K562 (cell line): ENCODE measurements at regions not wholly inside any gene's neighbourhood (a gene's known extent, or its start where the extent isn't known, plus 50 kb on each side); places are given as distances from the start of the nearest gene placed in this dataset.
A peak's percentile ranks its signal among the peaks of the same experiment; 100 is the strongest.

Experiments used
- ATAC-seq: fragments of 200-7000 bp; cut with Tn5 transposase; 3 replicates; pipeline ENCODE4 v1.9.1; 2020; ENCODE audit warnings: moderate library complexity
- BruUV-seq: library from RNA; stranded (reverse); fragments of 400-500 nt; replicated peaks from 2 replicates; lab custom pipeline; 2021; lab: Mats Ljungman, UMichigan
- CTCF ChIA-PET: fragments of 300-600 bp; formaldehyde crosslinking; extraction: SDS; loops from one replicate; lab custom pipeline; 2021; ENCODE audit warnings: low intra/inter-chr PET ratio; lab: Yijun Ruan, JAX
- POLR2A ChIA-PET: fragments of 300-600, 350-650 bp; sonication (Branson Sonifier 250); formaldehyde crosslinking; extraction: SDS; loops from one replicate; lab custom pipeline; 2021; ENCODE audit warnings: antibody characterized with exemption, inconsistent platforms; lab: Yijun Ruan, JAX
- DNase-seq, 4 experiments: peaks; one replicate each; pipeline versions ENCODE4 v3.0.0 to v3.0.0-alpha.2; 2011 to 2018; ENCODE audit warnings: low spot score in 3 of 4, mixed read lengths in 3 of 4; ENCODE audit errors: extremely low read depth in 1 of 4
- FAIRE-seq: peaks from 2 replicates; lab custom pipeline; 2011; peaks lifted over from hg19 to GRCh38; lab: Jason Lieb, UNC
- H2AFZ ChIP-seq: 2 replicates; pipeline ENCODE4 v1.6.0; 2011; ENCODE audit warnings: low read depth, low read length, control low read depth, inconsistent platforms
- H3K27ac ChIP-seq: fragments of 200-600 bp; 3 replicates; pipeline ENCODE4 v1.8.0; 2011; ENCODE audit warnings: low read depth, mild to moderate bottlenecking, control low read depth, inconsistent platforms, low read length, moderate library complexity, mixed read lengths; ENCODE audit errors: extremely low read depth
- H3K27me3 ChIP-seq, 2 experiments: fragments of 300-600 bp in 1 of 2; 2 replicates in 1 of 2; 3 replicates in 1 of 2; pipeline versions ENCODE4 v1.6.0 to v1.8.0; 2011; ENCODE audit warnings: inconsistent platforms in 2 of 2, low read length in 2 of 2, mild to moderate bottlenecking in 1 of 2, mixed read lengths in 1 of 2, moderate library complexity in 1 of 2; ENCODE audit not compliant: control insufficient read depth in 2 of 2, insufficient read depth in 2 of 2
- H3K36me3 ChIP-seq: fragments of 300-600 bp; 3 replicates; pipeline ENCODE4 v1.8.0; 2011; ENCODE audit warnings: mild to moderate bottlenecking, low read length, inconsistent platforms; ENCODE audit not compliant: control insufficient read depth, insufficient read depth
- H3K4me1 ChIP-seq, 2 experiments: fragments of 200-600 bp in 1 of 2; replicated peaks in 1 of 2; 2 replicates in 1 of 2; 3 replicates in 1 of 2; pipeline versions ENCODE4 v1.5.1 to v1.8.0; 2011; ENCODE audit warnings: inconsistent platforms in 2 of 2, low read length in 2 of 2, mild to moderate bottlenecking in 1 of 2, mixed read lengths in 1 of 2, moderate library complexity in 1 of 2; ENCODE audit not compliant: control insufficient read depth in 2 of 2, insufficient read depth in 2 of 2
- H3K4me2 ChIP-seq: 2 replicates; pipeline ENCODE4 v1.6.1; 2011; ENCODE audit warnings: low read length, control low read depth, inconsistent platforms, mixed read lengths; ENCODE audit not compliant: insufficient read depth
- H3K4me3 ChIP-seq: fragments of 200-600 bp; sonication (generic), shearing (Covaris generic); 2 replicates; pipeline ENCODE4 v1.5.1; 2016; ENCODE audit warnings: control low read depth, inconsistent platforms
- H3K79me2 ChIP-seq: fragments of 200-600 bp; 3 replicates; pipeline ENCODE4 v1.8.0; 2011; ENCODE audit warnings: low read length, inconsistent platforms; ENCODE audit not compliant: control insufficient read depth, insufficient read depth
- H3K9ac ChIP-seq, 2 experiments: 2 replicates each; pipeline versions ENCODE4 v1.6.0 to v1.6.1; 2011; ENCODE audit warnings: low read depth in 2 of 2, low read length in 2 of 2, control low read depth in 1 of 2, inconsistent platforms in 1 of 2, mild to moderate bottlenecking in 1 of 2, mixed read lengths in 1 of 2; ENCODE audit not compliant: insufficient read depth in 1 of 2
- H3K9me1 ChIP-seq: one replicate; pipeline ENCODE4 v1.6.0; 2011; ENCODE audit warnings: inconsistent platforms, mild to moderate bottlenecking, low read length, moderate library complexity; ENCODE audit not compliant: control insufficient read depth, insufficient read depth
- H3K9me3 ChIP-seq: replicated peaks from 2 replicates; pipeline ENCODE4 v1.5.1; 2011; ENCODE audit warnings: low read depth, low read length, inconsistent platforms; ENCODE audit not compliant: control insufficient read depth, insufficient read depth
- H4K20me1 ChIP-seq: replicated peaks from 2 replicates; pipeline ENCODE4 v1.6.1; 2011; ENCODE audit warnings: low read length, inconsistent platforms, mixed read lengths; ENCODE audit not compliant: control insufficient read depth, insufficient read depth
- ETV1 ChIP-seq: fragments of 450-650 bp; conservative IDR thresholded peaks from 2 replicates; pipeline ENCODE4 v1.6.1; 2016; ENCODE audit warnings: missing genetic modification characterization, control low read depth, low read depth, missing compliant biosample characterization
- RB1 ChIP-seq: fragments of 450-650 bp; IDR thresholded peaks from 2 replicates; pipeline ENCODE4 v1.6.1; 2017; ENCODE audit warnings: low read depth, mild to moderate bottlenecking
- TOE1 ChIP-seq, 2 experiments: fragments of 450-650 bp in 1 of 2; sonication (generic) in 1 of 2; formaldehyde crosslinking in 1 of 2; IDR thresholded peaks; 2 replicates each; pipeline versions ENCODE4 v1.7.1 to v1.8.0; 2016 to 2022; ENCODE audit warnings: borderline replicate concordance in 2 of 2, mild to moderate bottlenecking in 2 of 2, antibody characterized with exemption in 1 of 2, inconsistent platforms in 1 of 2, low read depth in 1 of 2, missing genetic modification reagents in 1 of 2, moderate library complexity in 1 of 2
- ZBTB33 ChIP-seq: sonication (generic); formaldehyde crosslinking; IDR thresholded peaks from 2 replicates; pipeline ENCODE4 v1.8.1; 2023; ENCODE audit warnings: mild to moderate bottlenecking, missing genetic modification reagents
- ZKSCAN1 ChIP-seq: fragments of 150-350 bp; IDR thresholded peaks from 2 replicates; pipeline ENCODE4 v1.6.1; 2016; ENCODE audit warnings: low read depth, low read length
- WGBS: fragments of 100-300 bp; shearing (Covaris generic); methylation state at CpG from one replicate; pipeline ENCODE4 v1.1.6; 2016; ENCODE audit warnings: low coverage, mixed read lengths; ENCODE audit not compliant: insufficient coverage; ENCODE audit errors: missing lambda C conversion rate; 5-methylcytosine and 5-hydroxymethylcytosine counted together
- in situ Hi-C: fragments of 300-500 bp; cut with MboI; formaldehyde crosslinking; loops from 4 replicates; pipeline ENCODE4 v1.15.0; 2018; ENCODE audit warnings: inconsistent platforms, mixed read lengths
- intact Hi-C: fragments of 100-400 bp; cut with micrococcal nuclease; formaldehyde crosslinking; loops from 2 replicates; pipeline ENCODE4 v1.14.2; 2022

DNA sequence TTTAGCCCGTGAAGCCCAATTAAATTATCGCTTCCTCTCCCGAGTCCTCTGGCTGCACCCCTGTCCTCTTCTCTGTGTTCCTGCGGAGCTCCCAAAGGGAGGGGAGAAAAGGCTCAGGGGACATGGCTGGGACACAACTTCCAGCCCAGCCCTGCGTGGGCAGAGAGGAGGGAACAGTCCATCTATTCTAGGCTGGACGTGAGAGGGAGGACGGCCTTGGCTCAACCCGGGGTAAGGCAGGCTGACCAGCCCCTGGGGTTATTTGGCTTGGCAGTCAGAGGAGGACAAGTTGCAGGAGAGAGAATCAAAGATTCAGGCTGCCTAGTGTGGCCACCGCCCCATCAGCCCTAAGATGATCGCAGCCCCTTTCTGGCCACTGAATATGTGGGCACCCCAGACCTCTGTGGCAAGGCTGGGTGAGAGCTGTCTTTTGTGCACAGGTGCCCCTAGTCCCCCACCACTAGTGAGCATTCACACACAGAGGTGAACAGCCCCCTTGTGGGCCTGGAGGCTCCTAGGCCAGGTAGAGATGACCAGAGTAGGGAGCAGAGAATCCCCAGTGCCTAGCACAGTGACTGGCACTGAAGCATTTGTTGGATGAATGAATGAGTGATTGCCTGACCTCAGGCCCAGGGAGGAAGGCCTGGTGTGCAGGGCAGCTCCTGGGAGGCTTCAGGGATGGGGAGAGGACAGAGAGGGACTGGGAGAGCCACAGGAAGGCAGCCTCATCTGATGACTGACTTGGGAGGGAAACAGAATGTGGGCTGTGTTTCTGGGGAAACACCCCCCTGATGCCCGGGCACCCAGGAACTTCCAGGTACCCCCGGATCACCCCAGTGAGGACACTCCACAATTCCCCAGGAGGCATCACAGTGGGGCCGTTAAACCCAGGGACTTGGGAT is 133.9 kb downstream of the C9orf50 start (continued):
- TF ChIP-seq TOE1 (IDR thresholded peaks at IDR 0.05; ENCODE audit: borderline replicate concordance) (no peak), TOE1 (CRISPR knock-in tag; IDR thresholded peaks at IDR 0.05; ENCODE audit: borderline replicate concordance, low read depth) (no peak), RB1 (no peak)

DNA sequence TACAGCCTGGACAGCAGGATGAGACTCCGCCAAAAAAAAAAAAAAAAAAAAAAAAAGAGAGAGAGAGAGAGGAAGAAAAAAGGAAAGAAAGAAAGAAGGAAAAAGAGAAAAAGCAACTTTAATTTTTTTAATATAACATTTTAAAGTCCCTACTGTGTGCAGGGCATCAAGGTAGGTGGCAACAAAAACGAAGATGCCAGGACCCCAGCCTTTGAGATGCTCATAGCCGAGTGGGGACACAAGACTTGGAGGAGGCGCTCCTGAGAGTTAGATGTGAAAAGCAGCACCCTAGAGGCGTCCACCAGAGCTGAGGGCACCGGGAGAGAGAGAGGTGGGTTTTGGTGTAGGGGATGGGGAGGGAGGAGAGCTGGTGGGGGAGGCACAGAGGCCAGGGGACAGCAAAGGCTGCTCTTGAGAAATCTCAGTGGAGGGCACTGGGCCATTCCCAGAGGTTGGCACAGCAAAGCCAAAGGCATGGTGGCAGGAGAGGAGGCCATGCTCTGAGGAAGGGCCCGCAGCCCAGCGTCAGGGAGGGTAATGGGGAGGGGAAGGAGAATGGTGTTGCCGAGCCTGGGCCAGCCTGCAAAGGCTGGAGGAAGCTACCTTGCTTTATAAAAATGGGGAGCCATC is 135.6 kb downstream of the C9orf50 start:
- TF ChIP-seq ETV1 (tag) (no peak), ZKSCAN1 (peak; percentile 95), ZBTB33 (CRISPR knock-in tag) (peak; percentile 1; the same call in 1 of the 2 replicates)
- Histone ChIP-seq H4K20me1 (no peaks in the 10 kb centered on the region), H3K4me3 (no peak overlapping the region), H2AFZ (0 out of 2 replicates have a peak overlapping the region, but pooled peaks have one; percentile 8), H3K27me3 (no peaks in the 10 kb centered on the region), H3K9ac (peak overlapping the region in 1 of 2 experiments; percentile 38; a peak in 1 of 4 replicates), H3K27ac (peak overlapping the region; percentile 100; the same call in 1 of the 3 replicates), H3K4me2 (no peak overlapping the region), H3K4me1 (peaks cover 65 to 83% of the 10 kb centered on the region in 2 experiments), H3K9me1 (no peaks in the 10 kb centered on the region), H3K36me3 (peaks cover 3% of the 10 kb centered on the region; the same call in 2 of the 3 replicates), H3K9me3 (no peaks in the 10 kb centered on the region), H3K79me2 (peaks cover 22% of the 10 kb centered on the region)
- ChIA-PET POLR2A (interaction anchor here (1.3 to 1.5 kb wide), 2 partner anchors 8 to 11 kb away, joined by 4 read pairs; no protein-coding TSS in a partner anchor), CTCF (no interaction called here)
- ATAC-seq (no peak), FAIRE-seq (no peak), DNase-seq (no peak)
- no TSS peak for BruUV-seq
- intact Hi-C loops (loop anchor here (5.0 kb wide), 2 partner anchors 102 to 122 kb away; no protein-coding TSS in a partner anchor), in situ Hi-C loops (loop anchor here (5.0 to 10.0 kb wide), 2 partner anchors 78 to 310 kb away; partner anchors contain the start of gene IER5L)
- WGBS = 86% methylated on average over 5 of the region's 9 CpGs
